Forelimb muscle (tissue), 1 donor: ENCODE measurements at regions not wholly inside any gene's neighbourhood (a gene's known extent, or its start where the extent isn't known, plus 50 kb on each side); places are given as distances from the start of the nearest gene placed in this dataset.

Experiments
- DNase-seq: peaks from one replicate; pipeline ENCODE4 v3.0.0-alpha.2; 2013; ENCODE audit warnings: low read depth

- DNase-seq = no peak
These were observed 157.7 kb downstream of the SMIM20 start for GRCh38 chr4:26071688-26072087.

- no peak for DNase-seq
These were observed 160.0 kb downstream of the SMIM20 start for GRCh38 chr4:26073886-26074560.

- DNase-seq = no peak
These were observed 160.9 kb downstream of the SMIM20 start for GRCh38 chr4:26074712-26075430.

DNA sequence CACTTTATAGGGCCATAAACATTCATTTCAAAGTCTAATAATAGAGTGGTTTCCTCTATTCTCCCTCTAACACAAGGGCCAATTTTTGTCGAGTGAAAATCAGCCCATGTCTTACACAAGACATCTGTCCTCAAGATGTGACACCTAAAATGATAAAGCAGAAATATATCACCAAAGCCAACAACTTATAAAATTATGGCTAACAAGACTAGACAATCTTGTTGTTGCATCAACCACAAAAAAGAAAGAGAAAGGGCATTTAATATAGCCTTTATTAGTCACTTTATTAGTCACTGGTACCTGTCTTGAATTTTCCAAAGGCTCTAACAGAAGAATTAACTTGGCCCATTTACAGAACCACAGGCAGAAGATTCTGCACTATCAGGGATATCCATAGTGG lies 161.6 kb downstream of the SMIM20 start:
- DNase-seq = no peak

- DNase-seq = no peak
These were observed 162.1 kb downstream of the SMIM20 start for GRCh38 chr4:26076000-26076587.

- no peak for DNase-seq
These were observed 162.9 kb downstream of the SMIM20 start for GRCh38 chr4:26076896-26077295.

- DNase-seq = no peak
These were observed 163.7 kb downstream of the SMIM20 start for GRCh38 chr4:26077756-26078155.

DNA sequence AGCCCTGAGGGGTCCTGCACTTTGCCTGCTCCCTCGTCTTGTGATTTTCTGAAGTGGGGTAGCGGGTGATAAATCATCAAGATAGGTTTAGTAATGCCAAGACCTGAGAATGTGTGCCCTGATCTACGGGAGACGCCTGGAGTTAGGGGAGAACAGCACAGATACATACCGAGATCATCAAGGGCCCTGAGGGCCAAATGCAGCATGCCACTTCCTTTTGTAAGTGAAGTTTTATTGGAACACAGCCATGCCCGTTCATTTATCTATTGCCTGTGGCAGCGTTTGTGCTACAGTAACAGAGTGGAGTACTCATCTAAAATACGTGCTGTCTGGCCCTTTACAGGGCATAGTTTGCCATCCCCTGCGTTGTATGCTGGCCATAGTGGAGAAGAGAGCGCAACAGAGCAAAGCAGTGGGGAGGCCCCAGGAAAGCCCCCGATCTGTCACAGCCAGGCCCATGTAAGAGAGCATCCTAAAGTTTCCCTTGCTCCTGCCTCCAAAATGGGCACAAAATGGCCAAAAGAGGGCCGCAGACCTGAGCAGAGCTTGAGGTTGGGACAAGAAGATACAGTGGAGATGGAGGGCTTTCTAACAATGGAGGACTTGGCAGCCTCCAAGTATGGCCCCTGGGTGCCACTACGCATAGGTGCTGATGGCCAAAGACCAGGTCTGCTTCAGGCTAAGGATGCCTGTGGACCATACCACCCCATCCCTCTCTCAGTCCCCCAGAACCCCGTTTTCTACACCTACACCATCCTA lies 167.0 kb downstream of the SMIM20 start:
- no peak for DNase-seq

DNA sequence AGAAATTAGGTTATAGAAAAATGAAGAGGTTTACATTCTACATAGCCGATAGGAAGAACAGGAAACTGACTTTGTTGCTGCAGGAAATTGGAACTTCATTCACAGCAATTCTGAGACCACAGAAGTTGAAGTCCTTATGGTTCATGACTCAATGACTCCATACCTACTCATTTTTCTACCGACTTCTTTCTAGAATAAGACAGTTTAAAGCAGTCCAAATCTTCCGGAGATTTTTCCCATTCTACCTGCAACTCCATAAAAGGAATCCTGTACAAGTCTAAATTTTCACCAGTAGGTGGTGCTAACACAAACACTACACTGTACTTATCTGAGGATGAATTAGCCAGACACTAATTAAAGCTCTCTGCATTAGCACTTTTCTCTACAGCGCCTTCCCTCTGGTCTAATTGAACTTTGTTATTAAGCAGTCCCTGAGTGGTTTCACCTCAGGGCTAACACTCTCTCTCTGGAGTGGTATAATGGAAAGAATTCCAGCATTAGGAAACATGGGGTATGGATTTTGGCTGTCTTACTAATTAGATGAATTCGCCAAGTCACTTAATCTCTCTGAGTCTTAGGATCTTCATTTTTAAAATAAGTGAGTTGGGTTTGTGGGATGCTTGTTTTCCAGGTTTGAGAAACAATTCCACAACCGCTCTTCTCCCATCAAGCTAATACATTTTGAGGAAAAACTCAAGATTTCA lies 167.9 kb downstream of the SMIM20 start:
- DNase-seq = no peak

DNA sequence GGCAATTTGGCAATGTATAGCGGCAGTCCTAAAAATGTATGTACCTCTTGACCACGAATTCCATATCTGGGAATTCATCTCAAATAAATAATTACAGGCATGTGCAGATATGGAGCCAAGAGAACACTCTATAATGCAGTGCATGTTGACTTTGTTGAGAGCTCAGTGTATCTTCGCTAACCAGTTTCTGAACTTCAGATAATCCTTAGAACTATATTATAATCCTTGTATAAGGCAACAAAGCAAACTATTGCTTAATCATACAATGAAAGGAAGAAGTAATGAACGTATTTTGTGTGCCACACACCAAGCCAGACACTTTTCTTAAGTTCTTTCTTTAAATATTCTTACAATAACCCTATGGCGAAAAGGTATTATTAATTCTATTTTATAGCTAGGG lies 168.5 kb downstream of the SMIM20 start:
- no peak for DNase-seq

DNA sequence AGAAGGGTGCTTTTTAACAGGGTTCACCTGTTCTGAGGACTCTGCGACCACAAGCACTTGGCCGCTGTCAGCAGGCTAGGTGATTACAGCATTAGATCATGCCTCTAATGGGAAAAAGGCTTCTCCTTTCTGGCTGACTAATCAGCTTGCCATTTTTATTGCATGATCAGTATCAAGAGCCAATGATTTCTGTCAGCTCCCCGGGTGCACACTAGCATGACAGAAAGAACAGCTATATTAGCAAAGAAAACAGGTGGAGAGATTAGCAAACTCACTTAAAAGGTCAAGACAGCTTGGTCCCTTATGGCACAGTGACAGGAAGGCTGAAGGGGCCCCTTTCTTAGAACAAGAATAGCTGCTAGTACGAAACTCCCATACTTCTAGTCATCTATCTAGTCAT lies 170.0 kb downstream of the SMIM20 start:
- no peak for DNase-seq

GRCh38 chr4:26084414-26084813 lies 170.4 kb downstream of the SMIM20 start:
- no peak for DNase-seq

DNA sequence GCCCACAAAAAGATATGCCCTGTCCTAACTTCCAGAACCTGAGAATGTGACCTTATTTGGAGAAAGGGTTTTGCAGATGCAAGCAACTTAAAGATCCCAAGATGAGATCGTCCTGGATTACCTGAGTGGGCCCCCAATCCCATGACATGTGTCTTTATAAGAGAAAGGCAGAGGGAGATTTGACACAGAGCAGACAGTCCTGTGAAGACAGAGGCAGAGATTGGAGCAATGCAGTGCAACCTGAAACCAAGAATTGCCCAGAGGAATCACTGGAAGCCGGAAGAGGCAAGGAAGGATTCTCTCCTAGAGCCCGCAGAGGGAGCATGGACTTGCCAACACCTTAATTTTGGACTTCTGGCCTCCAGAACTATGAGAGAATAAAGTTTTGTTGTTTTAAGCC lies 171.5 kb downstream of the SMIM20 start:
- DNase-seq = no peak

- peak; percentile 88 for DNase-seq
These were observed 172.8 kb downstream of the SMIM20 start for GRCh38 chr4:26086621-26087441.

- DNase-seq = no peak
These were observed 174.5 kb downstream of the SMIM20 start for GRCh38 chr4:26088433-26088928.

- no peak for DNase-seq
These were observed 179.5 kb downstream of the SMIM20 start for GRCh38 chr4:26093551-26093950.

DNA sequence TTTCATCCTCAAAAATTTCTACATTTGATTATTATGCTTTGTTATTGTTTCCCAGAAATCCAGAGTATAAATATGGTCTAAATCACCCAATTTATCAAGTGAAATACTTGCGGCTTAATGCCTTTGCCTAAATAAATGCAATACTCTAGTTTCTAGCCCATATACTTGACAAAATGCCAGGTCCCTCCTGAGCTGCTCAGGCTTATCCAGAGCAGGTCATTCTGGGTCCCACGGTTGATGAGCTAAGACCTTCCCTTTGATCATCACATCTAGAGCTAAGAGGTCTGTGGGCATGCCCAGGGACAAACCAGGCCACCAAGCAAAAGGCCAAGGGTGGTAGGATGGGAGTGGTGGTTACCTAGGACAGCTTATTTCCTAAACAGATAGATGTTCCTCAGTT lies 180.1 kb downstream of the SMIM20 start:
- DNase-seq = no peak

DNA sequence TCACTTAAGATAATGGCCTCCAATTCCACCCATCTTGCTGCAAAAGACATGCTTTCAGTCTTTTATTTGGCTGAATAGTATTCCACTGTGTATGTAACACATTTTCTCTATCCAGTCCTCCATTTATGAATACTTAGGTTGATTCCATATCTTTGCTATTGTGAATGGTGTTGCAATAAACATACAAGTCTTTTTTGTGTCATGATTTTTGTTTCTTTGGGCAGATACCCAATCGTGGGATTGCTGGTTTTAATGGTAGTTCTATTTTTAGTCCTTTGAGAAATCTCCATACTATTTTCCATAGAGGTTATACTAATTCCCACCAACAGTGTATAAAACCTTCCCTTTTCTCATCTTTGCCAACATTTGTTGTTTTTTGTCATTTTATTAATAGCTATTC lies 180.9 kb downstream of the SMIM20 start:
- DNase-seq = no peak

DNA sequence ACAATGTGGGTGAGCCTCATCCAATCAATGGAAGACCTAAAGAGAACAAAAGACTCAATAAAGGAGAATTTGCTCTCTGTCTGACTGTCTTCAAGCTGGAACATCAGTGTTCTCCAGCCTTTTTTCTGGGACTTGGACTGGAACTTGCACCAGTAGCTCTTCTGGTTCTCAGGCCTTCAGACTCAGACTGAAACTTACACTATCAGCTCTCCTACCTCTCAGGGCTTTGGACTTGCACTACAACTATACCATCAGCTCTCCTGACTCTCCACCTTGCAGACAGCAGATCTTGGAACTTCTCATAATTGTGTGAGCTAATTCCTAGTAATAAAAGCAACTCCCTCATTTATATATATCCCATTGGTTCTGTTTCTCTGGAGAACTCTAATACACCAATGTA lies 185.9 kb downstream of the SMIM20 start:
- no peak for DNase-seq

DNA sequence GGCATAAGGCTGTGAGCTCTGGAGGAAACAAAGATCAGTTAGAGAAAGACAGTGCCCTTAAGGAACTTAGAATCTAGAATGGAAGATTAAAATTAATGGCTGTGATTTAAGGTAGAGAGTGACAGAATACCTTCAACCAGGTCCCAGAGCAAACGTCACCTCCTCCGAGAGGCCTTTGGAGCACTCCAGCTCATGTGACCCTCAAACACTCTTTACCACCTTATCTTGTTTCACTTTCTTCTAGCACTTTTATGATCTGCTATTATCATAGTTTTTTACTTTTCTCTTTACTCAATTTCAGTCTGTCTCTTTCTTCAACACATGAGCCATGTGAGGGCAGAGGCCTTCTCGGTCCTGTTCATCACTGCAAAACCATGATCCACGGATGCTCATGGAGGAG lies 187.0 kb downstream of the SMIM20 start:
- no peak for DNase-seq
